NCI-H146 (cell line): ENCODE measurements at regions not wholly inside any gene's neighbourhood (a gene's known extent, or its start where the extent isn't known, plus 50 kb on each side); places are given as distances from the start of the nearest gene placed in this dataset.
"Not testable (repeated sequence)": the region's sequence is repeated elsewhere in the genome, so short reads cannot be mapped to it uniquely, and the experiment has no call there.

Experiments used
- DNase-seq: peaks from one replicate; lab custom pipeline; 2025; lab: John Stamatoyannopoulos, UW

DNA sequence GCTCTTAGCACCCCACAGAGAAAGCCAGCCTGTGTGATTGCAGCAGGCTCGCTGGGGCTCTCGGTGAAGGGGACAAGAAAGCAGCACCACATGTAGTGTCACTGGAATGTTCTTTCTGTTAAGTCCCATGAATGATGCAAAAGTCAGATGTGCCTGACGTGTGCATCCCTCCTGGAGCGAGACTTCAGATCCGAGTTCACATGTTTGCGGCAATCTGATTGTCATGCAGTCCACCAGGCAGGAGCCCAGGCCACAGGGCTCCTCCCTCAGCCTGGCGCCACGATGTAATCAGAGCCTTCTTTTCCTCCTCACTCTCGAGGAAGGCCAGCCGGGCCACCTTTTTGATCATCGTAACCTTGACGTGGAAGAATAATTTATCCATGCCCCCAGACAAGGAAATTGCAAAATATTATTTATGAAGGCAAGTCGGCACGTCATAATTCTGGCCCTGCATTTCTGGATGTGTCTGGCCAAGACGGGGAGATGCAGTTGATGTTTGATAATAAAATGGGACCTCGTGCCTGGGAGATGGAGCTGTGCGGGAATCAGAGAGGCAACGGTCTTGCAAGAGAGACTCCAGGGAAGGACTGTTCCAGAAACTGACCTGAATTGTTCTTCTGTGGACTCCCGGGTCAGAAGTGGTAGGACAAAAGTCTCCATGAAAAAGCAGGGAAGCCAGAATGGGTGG lies 214.6 kb downstream of the PHETA1 start:
- no peak for DNase-seq

DNA sequence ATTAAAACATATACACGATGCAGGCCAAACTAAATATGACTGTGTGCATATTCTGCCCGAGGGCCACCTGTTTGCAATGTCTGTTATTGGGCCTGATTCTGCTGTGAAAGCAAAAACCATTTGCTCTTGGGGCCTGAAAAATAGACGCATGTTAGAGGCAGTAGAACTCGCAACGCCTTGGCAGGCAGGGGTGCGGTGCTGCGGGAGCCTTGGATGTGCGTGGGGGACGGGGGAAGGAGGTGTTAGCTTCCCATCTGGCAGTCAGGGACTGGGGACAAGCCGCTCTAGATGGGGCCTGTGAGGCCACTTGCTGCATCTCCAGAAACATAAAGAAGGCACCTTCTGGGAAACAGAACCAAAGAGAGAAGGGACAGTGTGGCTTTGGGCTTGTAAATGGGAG lies 216.3 kb downstream of the PHETA1 start:
- DNase-seq, result no peak

DNA sequence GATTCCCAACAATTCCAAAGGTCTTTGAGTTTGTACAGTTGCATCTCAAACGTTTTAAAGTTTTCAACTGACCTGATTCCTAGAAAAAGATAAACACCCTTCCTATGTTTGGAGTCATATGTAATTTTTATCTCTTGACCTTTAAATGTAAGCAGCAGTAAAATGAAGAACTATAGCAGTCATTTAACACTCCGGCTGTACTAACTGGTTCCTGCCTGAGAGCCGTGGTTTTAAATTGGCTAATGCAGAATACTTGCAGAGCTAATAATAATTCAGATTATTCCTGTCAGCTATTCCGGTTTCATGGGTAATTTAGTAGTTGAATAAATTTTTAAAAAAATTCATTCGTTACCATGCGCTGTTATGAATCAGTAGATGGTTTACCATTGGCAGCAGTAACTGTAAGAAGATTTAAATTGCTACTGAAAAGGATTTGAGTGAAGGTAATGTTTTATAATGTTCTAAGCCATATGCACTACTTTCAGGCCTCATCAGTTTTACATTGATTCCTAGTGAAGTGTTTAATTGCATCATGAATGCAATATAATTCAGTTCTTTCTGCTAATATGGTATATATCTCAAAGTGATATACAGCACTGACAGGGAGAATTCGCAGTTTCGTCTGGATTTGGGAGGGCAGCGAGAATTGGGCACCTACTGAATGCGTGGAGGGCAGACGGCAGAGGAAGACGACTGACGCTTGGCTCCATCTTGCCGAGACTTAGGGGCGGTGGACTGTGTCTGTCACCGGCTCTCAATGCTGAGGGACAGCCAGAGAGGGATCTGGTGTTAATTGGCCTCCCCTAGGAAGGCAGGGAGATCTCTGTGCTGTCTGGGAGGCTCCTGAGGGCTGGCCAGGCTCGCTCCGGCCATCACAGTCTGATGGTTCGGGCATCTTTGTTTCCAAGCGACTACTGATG lies 217.7 kb downstream of the PHETA1 start:
- DNase-seq, result no peak

DNA sequence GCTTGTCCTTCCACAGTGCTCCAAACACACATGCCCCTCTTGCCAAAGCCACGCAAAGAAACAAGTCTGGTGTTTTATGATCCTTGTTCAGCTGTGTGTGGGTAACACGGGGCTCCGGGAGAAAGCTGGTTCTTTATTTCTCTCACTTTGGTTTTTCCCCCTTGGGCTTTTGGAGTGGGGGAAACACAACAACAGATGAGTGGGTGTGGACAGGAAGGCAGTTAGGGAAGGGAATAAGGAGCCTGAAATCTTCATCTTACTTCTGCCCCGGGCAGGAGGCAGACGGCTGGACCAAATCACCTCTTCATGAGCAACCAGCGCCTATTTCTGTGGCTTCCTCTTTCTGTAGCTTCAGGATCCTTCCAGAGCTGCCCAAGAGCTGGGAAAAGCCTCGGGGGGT lies 218.5 kb downstream of the PHETA1 start:
- DNase-seq, result no peak

DNA sequence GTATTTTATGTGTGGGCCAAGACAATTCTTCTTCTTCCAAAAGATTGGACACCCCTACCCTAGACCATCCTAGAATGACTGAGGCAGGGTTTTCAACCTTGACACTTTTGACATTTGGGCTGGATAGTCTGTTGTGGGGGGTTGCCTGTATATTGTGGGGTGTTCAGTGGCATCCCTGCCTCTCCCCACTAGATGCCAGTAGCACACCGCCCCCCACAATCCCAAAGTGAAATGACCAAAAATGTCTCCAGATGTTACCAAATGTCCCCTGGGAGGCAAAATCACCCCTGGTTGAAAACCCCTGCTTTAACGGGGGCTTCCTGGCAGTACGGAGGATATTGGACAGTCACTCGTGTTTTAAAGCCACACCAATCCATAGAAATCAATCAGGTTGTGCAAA lies 219.6 kb downstream of the PHETA1 start:
- DNase-seq, result no peak

DNA sequence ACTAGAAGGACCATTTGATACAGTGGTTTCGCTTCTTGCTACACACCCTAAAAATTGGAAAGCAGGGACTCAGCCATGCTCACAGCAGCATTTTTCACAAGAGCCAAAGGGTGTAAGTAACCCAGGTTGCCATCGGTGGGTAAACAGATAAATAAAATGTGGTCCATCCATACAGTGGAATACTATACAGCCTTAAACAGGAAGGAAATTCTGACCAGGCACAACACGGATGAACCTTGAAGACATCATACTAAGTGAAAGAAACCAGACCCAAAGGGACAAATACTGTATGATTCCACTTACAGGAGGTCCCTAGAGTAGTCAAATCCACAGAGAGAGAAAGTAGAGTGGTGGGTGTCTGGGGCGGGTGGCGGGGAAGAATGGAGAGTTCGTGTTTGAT lies 220.9 kb downstream of the PHETA1 start:
- no peak for DNase-seq

DNA sequence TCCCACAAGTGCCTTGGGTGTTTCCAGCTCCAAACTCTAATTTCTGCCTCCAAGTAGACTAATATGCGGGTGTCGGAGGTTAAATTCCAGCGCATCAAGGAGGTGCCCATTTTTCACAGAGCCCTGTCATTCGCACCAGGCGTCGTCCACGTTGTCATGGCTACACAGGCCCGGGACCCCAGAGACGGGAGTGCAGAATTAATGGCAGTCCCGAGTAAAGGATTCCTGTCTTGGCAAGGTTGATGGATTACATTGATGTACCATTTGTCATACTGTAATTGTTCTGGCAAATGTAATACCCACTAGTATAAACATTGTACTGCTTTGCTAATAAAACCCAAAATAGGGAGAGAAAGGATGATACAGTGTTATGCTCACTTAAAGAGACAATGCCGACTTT lies 222.9 kb upstream of the MYL2 start:
- DNase-seq, result no peak

DNA sequence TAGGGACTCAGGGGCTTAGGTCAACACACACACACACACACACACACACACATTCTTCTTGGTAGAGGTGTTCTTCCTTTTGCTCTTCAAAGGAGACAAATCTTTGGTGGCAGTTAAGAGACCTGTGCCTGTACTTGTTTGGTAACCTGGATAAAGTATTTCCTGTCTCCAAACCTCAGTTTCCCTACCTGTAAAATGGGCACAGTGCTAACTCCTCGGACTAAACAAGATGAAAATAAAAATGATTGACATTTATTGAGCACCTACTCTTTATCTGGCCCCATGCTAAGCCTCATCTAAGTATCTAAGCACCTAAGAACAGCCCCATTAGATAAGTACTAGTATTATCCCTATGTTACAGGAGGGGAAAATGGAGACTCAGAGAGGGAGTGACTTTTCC lies 220.8 kb upstream of the MYL2 start:
- DNase-seq, result no peak

DNA sequence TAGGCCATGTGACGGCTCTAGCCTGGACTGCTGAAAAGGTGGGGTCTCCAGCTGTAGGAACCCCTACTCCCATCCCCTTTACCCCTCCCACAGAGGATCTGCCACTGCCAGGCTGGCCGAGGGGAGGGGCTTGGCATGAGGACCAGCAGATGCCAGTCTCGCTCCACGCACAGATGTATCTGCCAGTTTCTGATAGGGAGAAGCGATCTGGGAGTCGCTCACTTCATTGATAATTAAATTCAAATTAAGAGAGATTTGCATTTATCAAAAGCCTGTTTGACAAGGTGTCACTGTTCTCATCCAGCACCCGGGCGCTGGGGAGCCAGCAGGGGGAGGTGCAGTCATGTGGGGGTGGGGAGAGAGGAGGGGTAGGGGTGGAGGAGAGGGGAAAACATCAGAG lies 217.6 kb upstream of the MYL2 start:
- no peak for DNase-seq

DNA sequence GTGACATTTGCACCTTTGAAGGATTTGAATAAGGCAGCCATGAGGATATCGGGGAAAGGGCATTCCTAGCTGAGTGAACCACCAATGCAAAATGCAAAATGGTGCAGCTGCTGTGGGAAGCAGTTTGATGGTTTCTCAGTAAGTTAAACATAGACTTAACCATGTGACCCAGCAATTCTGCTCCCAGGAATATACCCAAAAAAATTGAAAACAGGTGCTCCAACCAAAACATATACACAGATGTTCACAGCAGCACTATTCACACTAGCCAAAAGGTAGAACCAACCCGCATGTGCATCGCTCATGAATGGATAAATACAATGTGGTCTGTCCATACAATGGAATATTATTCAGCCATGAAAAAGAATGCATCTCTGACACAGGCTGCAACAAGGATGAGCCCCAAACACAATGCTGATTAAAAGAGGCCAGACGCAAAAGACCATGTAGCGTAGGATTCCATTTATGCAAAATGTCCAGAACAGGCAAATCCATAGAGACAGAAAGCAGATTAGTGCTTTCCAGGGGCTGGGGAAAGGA lies 215.0 kb upstream of the MYL2 start:
- no peak for DNase-seq

DNA sequence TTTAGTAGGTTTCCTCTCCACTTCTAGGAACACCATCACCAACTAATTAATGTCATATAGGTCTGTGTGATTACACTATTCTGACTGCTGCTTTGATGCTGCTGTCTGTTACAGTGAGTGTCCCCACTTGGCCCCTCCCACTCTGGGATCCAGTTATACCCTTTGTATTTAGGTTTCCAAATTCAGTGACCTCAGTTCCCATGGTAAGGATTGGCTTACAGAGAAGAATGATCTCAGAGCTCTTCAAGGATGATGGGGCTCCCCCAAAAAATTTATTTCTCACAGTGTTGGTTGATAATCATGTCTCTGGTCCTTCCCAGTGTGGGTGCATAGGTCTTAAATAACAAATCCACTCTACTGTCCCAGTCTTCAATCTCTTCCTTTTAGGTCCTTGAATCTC lies 210.0 kb upstream of the MYL2 start:
- DNase-seq, result no peak

DNA sequence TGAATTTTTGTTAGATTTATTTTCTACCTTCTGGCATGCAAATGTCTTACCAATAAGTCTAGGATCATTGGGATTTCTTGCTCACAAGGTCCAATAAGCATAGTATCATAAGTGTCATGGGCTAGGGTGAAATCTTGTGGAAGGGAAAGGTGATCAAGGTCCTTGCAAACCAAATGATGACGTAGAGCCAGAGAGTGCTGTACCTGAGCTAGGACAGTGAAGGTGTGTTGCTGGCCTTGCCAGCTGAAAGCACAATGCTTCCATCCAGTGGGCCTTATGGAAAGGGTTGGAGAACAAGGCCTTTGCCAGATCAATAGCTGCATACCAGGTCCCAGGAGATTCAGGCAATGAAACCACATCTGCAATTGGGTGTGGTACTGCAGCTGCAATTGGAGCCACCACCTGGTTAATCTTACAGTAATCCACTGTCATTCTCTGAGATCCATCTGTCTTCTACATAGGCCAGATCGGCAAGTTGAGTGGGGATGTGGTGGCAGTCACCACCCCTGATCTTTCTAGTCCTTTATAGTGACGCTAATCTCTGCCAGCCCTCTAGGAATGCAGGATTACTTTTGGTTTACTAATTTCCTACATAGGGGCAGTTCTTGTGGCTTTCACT lies 208.9 kb upstream of the MYL2 start:
- DNase-seq, result no peak

DNA sequence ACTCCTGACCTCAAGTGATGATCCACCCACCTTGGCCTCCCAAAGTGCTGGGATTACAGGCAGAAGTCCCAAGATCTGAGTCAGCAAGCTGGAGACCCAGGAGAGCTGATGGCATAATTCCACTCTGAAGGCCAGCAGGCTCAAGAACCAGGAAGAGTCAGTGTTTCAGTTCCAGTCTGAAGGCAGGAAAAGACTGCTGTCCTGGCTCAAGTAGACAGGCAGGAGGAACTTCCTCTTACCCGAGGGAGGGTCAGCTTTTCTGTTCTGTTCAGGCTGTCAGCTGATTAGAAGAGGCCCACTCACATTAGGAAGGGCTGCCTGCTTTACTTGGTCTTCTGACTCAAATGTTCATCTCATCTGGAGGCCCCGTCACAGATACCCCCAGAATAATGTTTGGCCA lies 206.0 kb upstream of the MYL2 start:
- no peak for DNase-seq

DNA sequence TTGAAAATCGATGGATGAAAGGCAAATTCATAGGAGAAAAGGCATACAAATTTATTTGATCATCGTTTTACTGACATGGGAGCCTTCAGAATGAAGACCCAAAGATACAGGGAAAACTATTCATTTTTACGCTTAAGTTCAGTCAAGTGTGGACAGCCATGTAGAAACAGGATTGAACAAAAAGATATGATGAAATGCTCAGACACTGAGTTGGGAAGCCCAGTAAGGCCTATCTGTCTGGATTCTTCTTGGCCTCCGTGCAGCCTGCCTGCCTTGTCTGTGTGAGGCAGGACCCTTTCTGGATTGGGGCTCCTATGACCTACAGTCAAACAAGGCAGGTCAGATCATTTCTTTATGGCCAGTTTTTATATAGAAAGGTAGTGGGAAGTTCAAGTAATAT lies 203.8 kb upstream of the MYL2 start:
- DNase-seq, result no peak

DNA sequence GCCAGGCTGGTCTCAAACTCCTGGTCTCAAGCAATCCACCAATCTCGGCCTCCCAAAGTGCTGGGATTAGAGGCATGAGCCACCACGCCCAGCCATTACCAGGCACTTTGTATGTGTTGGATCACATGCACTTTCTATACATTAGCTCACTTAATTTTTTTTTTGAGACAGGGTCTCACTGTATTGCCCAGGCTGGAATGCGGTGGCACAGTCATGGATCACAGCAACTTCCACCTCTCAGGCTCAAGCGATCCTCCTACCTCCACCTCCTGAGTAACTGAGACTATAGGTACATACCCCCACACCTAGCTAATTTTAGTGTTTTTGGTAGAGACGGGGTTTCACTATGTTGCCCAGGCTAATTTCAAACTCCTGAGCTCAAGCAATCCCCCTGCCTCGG lies 203.0 kb upstream of the MYL2 start:
- no peak for DNase-seq

DNA sequence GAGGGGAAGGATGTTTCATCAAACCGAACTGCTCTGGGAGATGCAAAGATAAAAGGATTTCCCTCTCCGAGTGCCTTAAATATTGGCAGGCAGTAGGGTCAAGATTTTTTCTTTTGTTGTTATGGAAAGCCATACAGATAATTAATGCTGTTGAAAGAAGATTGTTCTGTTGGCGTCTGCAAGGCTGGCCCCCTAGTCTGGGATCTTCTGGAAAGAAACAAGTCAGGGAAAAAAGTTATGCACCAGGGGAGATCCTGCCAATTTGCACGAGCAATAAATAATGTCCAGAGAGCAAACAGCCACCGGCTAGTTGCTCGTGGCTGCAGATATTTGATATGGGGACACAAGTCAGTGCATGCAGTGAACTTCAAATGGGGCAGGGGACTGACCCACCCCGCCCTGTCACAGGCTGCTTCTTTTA lies 202.1 kb upstream of the MYL2 start:
- DNase-seq, result no peak

DNA sequence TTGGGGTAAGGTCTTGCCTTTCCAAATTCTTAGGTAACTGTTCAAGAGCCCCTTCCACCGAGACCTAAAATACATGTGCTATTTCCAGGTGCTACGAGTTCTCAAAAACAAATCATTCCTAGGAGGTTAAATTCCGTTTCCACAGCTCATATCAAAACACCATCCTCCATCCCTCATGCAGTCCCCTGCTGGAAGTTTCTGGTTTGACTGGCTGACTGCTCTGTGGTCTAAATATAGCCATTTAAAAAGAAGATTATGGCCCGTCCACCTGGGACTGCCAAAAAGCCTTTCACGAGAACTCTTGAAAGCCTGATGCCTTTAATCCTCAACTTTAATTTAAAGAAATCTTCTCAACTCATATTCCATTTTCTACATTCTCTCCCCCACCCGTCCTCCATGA lies 201.5 kb upstream of the MYL2 start:
- no peak for DNase-seq

DNA sequence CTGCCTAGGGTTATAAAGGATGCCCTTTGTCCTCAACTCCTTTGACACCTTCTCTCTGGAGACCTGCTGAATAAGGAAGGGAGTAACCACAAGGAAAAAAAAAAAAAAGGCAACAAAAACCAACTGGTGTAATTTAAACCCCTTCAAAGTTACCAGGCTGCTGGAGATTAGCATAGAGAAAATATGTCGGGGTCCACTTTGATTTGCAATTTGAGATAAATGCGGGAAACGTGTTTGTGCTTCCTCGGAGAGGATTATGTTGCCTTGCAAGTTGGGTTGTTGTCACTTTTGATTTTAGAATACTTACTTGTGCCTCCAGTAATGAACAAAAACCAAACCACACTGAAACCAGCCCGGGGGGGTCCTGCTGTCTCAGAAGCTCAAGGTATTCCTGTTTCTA lies 200.2 kb upstream of the MYL2 start:
- DNase-seq, result no peak

DNA sequence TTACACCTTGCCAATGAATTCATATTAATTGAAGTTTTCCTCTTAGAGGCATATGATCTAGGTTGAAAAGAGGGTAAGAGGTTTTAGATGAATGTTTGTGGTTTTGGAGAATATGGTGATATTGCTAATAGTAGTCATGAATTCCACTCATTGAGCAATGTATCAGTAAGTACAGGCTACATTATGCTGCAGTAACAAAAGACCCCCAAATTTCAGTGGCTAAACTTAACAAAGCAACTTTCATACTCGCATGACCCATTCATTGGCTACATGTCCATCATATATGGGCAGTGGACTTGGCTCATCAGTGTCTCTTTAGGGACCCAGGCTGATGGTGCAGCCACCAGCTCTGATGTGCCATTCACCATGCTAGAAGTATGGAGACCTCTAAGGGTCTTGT lies 196.6 kb upstream of the MYL2 start:
- no peak for DNase-seq

DNA sequence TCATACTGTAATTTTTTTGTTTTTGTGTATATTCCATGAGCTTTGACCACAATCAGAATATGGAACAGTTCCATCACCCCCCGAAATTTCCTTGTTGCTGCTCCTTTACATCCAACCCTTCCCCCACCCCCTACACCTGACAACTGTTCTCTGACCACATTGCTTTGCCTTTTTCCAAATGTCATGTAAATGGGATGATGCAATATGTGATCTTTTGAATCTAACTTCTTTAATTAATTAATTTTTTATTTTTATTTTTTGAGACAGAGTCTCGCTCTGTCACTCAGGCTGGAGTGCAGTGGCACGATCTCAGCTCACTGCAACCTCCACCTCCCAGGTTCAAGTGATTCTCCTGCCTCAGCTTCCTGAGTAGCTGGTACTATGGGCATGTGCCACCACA lies 192.9 kb upstream of the MYL2 start:
- DNase-seq, result not testable (repeated sequence)

DNA sequence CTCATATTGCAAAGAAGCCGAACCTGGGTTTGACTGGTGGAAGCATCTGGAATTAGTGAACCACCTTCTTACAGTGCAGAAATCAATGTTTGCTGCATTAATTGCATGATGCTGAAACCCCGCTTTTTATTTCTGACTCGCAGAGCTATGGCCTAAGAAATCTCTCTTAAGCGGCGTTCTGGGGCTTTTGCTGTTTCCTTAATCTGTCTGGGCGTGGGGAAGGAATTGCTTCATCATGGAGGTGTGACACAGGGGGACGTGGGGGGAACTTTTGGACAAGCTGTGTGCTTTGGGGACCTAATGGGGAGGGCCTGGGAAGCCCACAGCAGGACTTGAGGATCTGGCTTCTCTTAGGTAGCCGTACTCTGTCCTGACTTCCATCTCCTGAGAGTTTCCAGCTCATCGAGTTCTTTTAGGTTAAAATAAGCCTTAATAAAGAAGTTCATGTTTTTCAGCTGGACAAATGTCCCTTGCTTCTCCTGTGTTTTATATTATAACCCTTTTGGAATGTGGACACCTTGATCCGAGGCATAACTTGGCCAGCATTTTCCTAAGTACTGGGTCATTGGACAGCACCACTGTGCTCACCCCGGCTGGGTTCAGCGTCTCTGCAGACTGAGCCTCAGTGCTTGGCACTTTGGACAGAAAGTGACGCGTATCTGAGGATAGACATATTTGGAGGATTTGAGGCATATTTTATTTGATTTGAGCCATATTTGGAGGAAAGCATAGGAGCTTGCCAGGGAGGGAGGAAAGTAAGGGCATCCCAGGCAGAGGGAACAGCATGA lies 192.1 kb upstream of the MYL2 start:
- DNase-seq, result no peak

DNA sequence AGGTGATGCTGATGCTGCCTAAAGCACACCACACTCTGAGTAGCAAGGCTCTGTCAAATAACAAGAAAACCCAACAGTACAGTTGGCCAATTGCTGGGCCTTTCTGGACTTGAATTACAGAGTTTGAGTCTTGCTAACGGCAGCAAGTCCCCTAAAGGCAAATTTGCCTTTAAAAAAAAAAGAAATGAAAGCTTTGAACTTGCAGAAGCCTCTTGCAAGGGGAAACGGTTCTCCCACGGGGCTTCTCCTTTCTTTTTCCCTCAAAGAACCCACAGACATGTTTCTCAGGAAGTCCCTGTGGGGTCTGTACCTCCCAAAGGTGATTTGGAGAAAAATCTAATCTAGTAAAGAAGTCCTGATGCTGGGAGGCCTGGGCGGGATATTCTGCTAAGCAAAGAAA lies 191.3 kb upstream of the MYL2 start:
- DNase-seq, result no peak
